GM23338 (cell line): ENCODE measurements at regions not wholly inside any gene's neighbourhood (a gene's known extent, or its start where the extent isn't known, plus 50 kb on each side); places are given as distances from the start of the nearest gene placed in this dataset.
"Not testable (repeated sequence)": the region's sequence is repeated elsewhere in the genome, so short reads cannot be mapped to it uniquely, and the experiment has no call there.

Source experiments
- CREB1 ChIP-seq: fragments of 250-450 bp; sonication (Bioruptor Pico); IDR thresholded peaks from 2 replicates; pipeline ENCODE4 v1.5.0; 2020; ENCODE audit warnings: low read depth, mild to moderate bottlenecking, moderate library complexity
- EZH2 ChIP-seq: fragments of 200-600 bp; sonication (generic); IDR thresholded peaks from one replicate; pipeline ENCODE4 v1.8.0; 2017; ENCODE audit warnings: antibody characterized with exemption, mild to moderate bottlenecking, low read depth; ENCODE audit not compliant: unreplicated experiment
- JUNB ChIP-seq: IDR thresholded peaks from one replicate; pipeline ENCODE4 v1.6.1; 2016; ENCODE audit warnings: antibody characterized with exemption; ENCODE audit not compliant: unreplicated experiment
- POLR2AphosphoS5 ChIP-seq: IDR thresholded peaks from 2 replicates; pipeline ENCODE4 v1.6.1; 2016; ENCODE audit warnings: antibody characterized with exemption, low read depth
- STAT1 ChIP-seq: IDR thresholded peaks from one replicate; pipeline ENCODE4 v1.6.1; 2016; ENCODE audit warnings: antibody characterized with exemption; ENCODE audit not compliant: unreplicated experiment
- TF ChIP-seq, protein P1 (sequence below), 2 experiments: fragments of 200-600 bp in 1 of 2; sonication (generic) in 1 of 2; conservative IDR thresholded peaks; 2 replicates each; pipeline versions ENCODE4 v1.5.1 to v1.6.1; 2016 to 2017; ENCODE audit warnings: antibody characterized with exemption in 2 of 2, low read depth in 2 of 2, mild to moderate bottlenecking in 2 of 2, moderate library complexity in 1 of 2

DNA sequence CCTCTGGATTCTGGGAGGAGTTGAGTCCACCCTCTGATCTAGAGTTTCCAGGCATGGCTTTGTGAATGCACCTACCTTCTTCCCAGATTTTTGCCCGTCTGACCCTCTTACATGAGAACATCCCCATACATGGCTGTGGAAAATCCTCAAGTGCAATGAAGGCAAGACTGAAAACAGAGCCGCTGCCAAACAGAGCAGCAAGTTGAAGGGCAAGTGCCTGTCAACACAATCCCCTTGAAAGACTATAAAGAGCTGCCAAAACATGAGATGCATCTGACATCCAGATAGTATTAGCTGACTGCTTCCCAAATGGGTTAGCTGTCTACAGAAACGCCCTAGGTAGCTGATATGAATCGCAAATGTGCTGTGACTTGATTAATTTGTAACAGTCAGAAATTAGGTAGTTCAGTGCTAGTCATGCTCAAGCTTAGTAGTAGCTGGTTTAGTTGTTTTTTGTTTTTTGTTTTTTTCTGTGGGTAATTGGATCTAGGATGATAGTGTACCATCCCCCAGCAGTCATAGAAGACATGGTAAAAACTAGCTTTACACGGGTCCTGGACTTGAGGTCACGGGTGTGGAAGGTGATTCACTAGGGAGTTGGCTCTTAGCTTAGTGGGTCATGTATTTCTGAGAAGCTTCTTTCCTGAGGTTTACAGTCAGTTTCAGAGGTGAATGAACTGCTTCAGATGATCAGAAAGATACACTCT lies 302.8 kb upstream of the PLGLB1 start:
- TF ChIP-seq, protein P1, sequence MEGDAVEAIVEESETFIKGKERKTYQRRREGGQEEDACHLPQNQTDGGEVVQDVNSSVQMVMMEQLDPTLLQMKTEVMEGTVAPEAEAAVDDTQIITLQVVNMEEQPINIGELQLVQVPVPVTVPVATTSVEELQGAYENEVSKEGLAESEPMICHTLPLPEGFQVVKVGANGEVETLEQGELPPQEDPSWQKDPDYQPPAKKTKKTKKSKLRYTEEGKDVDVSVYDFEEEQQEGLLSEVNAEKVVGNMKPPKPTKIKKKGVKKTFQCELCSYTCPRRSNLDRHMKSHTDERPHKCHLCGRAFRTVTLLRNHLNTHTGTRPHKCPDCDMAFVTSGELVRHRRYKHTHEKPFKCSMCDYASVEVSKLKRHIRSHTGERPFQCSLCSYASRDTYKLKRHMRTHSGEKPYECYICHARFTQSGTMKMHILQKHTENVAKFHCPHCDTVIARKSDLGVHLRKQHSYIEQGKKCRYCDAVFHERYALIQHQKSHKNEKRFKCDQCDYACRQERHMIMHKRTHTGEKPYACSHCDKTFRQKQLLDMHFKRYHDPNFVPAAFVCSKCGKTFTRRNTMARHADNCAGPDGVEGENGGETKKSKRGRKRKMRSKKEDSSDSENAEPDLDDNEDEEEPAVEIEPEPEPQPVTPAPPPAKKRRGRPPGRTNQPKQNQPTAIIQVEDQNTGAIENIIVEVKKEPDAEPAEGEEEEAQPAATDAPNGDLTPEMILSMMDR (conservative IDR thresholded peaks at IDR 0.05; ENCODE audit: low read depth in 2 of 2): not testable (repeated sequence)
- not testable (repeated sequence) for TF ChIP-seq POLR2AphosphoS5; EZH2; JUNB; CREB1 (CRISPR knock-in tag); STAT1
